GM20000 (cell line): ENCODE measurements at regions not wholly inside any gene's neighbourhood (a gene's known extent, or its start where the extent isn't known, plus 50 kb on each side); places are given as distances from the start of the nearest gene placed in this dataset.

ENCODE experiments used
- DNase-seq: peaks from one replicate; pipeline ENCODE4 v3.0.0; 2012; ENCODE audit warnings: low spot score
- CTCF ChIP-seq: IDR thresholded peaks from 2 replicates; pipeline ENCODE4 v1.5.1; 2012; ENCODE audit warnings: mild to moderate bottlenecking, control low read depth; ENCODE audit errors: extremely low read depth, missing control alignments

GRCh38 chr13:72163678-72164077 is 296.7 kb upstream of the DACH1 start:
- DNase-seq, result no peak
- no peak for TF ChIP-seq CTCF

GRCh38 chr13:72160977-72161376 is 294.0 kb upstream of the DACH1 start:
- no peak for DNase-seq
- no peak for TF ChIP-seq CTCF

GRCh38 chr13:72156760-72157159 is 289.8 kb upstream of the DACH1 start:
- no peak for TF ChIP-seq CTCF
- no peak for DNase-seq

- TF ChIP-seq CTCF, result no peak
- DNase-seq, result no peak
These were observed 286.3 kb upstream of the DACH1 start for GRCh38 chr13:72153272-72153671.

GRCh38 chr13:72151241-72151640 is 284.2 kb upstream of the DACH1 start:
- DNase-seq, result no peak
- no peak for TF ChIP-seq CTCF

- DNase-seq, result no peak
- no peak for TF ChIP-seq CTCF
These were observed 283.5 kb upstream of the DACH1 start for GRCh38 chr13:72150502-72150901.

GRCh38 chr13:72149701-72150100 is 282.7 kb upstream of the DACH1 start:
- TF ChIP-seq CTCF, result no peak
- DNase-seq, result no peak
